Esophagus squamous epithelium (tissue), 5 donors: ENCODE measurements at regions not wholly inside any gene's neighbourhood (a gene's known extent, or its start where the extent isn't known, plus 50 kb on each side); places are given as distances from the start of the nearest gene placed in this dataset.

Source experiments
- DNase-seq: peaks from one replicate; lab custom pipeline; 2025; lab: John Stamatoyannopoulos, UW
- H3K27ac ChIP-seq, 4 donors: fragments of 200-600 bp; sonication (generic); one replicate each; pipeline ENCODE4 v1.5.1; 2016 to 2019; ENCODE audit warnings: mild to moderate bottlenecking in 1 of 4
- H3K27me3 ChIP-seq, 4 donors: fragments of 200-600 bp; sonication (generic); 1 replicate in 3 of 4; 2 replicates in 1 of 4; pipeline versions ENCODE4 v1.5.1 to v1.6.0; 2017 to 2021; ENCODE audit warnings: antibody characterized with exemption in 1 of 4
- H3K36me3 ChIP-seq, 3 donors: fragments of 200-600 bp; sonication (generic); one replicate each; pipeline ENCODE4 v1.5.1; 2016 to 2019
- H3K4me1 ChIP-seq, 3 donors: fragments of 200-600 bp; sonication (generic); one replicate each; pipeline ENCODE4 v1.5.1; 2017 to 2019
- H3K4me3 ChIP-seq, 4 donors: fragments of 200-600 bp; sonication (generic); 1 replicate in 3 of 4; 2 replicates in 1 of 4; pipeline ENCODE4 v1.5.1; 2016 to 2019; ENCODE audit warnings: mild to moderate bottlenecking in 2 of 4, moderate library complexity in 1 of 4
- H3K9me3 ChIP-seq, 3 donors: fragments of 200-600 bp; sonication (generic); one replicate each; pipeline ENCODE4 v1.5.1; 2016 to 2019
- CTCF ChIP-seq, 6 experiments: fragments of 450-650 bp in 4 of 6; fragments of 200-600 bp in 2 of 6; sonication (generic) in 2 of 6; IDR thresholded peaks; one replicate each; pipeline ENCODE4 v1.5.1; 2016 to 2019; ENCODE audit warnings: antibody characterized with exemption in 6 of 6, mild to moderate bottlenecking in 4 of 6, moderate library complexity in 4 of 6
- POLR2A ChIP-seq, 4 donors: fragments of 450-650 bp; IDR thresholded peaks; one replicate each; pipeline ENCODE4 v1.6.1; 2017; ENCODE audit warnings: antibody characterized with exemption in 4 of 4, mild to moderate bottlenecking in 4 of 4, moderate library complexity in 3 of 4
- WGBS, 2 donors: methylation state at CpG; one replicate each; pipeline ENCODE4 v1.1.5; 2018; 5-methylcytosine and 5-hydroxymethylcytosine counted together
- intact Hi-C: fragments of 100-400 bp; cut with DNase I; formaldehyde crosslinking; loops from one replicate; pipeline ENCODE4 v1.15.0; 2022
- donor health status: DM: yes; HTN: yes; CAD: no.

- 75 to 100% methylated on average over 1 of the region's 1 CpG for WGBS, 2 donors
- no peak overlapping the region for H3K4me3 ChIP-seq
Observed at GRCh38 chr5:119948162-119948561, 318.8 kb downstream of the FAM170A start.

GRCh38 chr5:119949426-119949999 is 320.2 kb downstream of the FAM170A start:
- no peaks in the 10 kb centered on the region for H3K4me1 ChIP-seq
- H3K36me3 ChIP-seq = no peaks in the 10 kb centered on the region
- no peaks in the 10 kb centered on the region for H3K27me3 ChIP-seq
- H3K4me3 ChIP-seq = no peak overlapping the region
- H3K27ac ChIP-seq = no peak overlapping the region
- intact Hi-C loops = no loop called here
- H3K9me3 ChIP-seq = no peaks in the 10 kb centered on the region
- no peak for TF ChIP-seq CTCF (IDR thresholded peaks at IDR 0.05)
- TF ChIP-seq POLR2A (IDR thresholded peaks at IDR 0.05) = no peak
- no peak for DNase-seq
- 79 to 100% methylated on average over 1 of the region's 1 CpG for WGBS, 2 donors

More at GRCh38 chr5:119948162-119948561, 318.8 kb downstream of the FAM170A start:
- no peaks in the 10 kb centered on the region for H3K36me3 ChIP-seq
- H3K27ac ChIP-seq = no peak overlapping the region
- H3K4me1 ChIP-seq = no peaks in the 10 kb centered on the region
- intact Hi-C loops = no loop called here
- no peak for DNase-seq
- H3K9me3 ChIP-seq = no peaks in the 10 kb centered on the region
- no peak for TF ChIP-seq POLR2A (IDR thresholded peaks at IDR 0.05)
- TF ChIP-seq CTCF (IDR thresholded peaks at IDR 0.05) = no peak
- no peaks in the 10 kb centered on the region for H3K27me3 ChIP-seq

GRCh38 chr5:119951330-119951934 is 322.1 kb downstream of the FAM170A start:
- Histone ChIP-seq H3K36me3 (no peaks in the 10 kb centered on the region), H3K4me1 (no peaks in the 10 kb centered on the region), H3K9me3 (no peaks in the 10 kb centered on the region), H3K4me3 (no peak overlapping the region), H3K27me3 (no peaks in the 10 kb centered on the region), H3K27ac (no peak overlapping the region)
- WGBS, 2 donors = 43 to 49% methylated on average over 4 of the region's 4 CpGs
- no peak for DNase-seq
- no peak for TF ChIP-seq CTCF (IDR thresholded peaks at IDR 0.05)
- TF ChIP-seq POLR2A (IDR thresholded peaks at IDR 0.05) = no peak
- intact Hi-C loops = no loop called here

GRCh38 chr5:119953474-119953873 is 324.1 kb downstream of the FAM170A start:
- WGBS, 2 donors = 75 to 87% methylated on average over 1 of the region's 1 CpG
- DNase-seq = no peak
- Histone ChIP-seq H3K9me3 (no peaks in the 10 kb centered on the region), H3K4me3 (no peak overlapping the region), H3K36me3 (no peaks in the 10 kb centered on the region), H3K4me1 (no peaks in the 10 kb centered on the region), H3K27me3 (no peaks in the 10 kb centered on the region), H3K27ac (no peak overlapping the region)
- no peak for TF ChIP-seq CTCF (IDR thresholded peaks at IDR 0.05)
- no peak for TF ChIP-seq POLR2A (IDR thresholded peaks at IDR 0.05)
- intact Hi-C loops = no loop called here

GRCh38 chr5:119954106-119954505 is 324.7 kb downstream of the FAM170A start:
- no peak for DNase-seq
- H3K9me3 ChIP-seq = no peaks in the 10 kb centered on the region
- no peaks in the 10 kb centered on the region for H3K36me3 ChIP-seq
- no peak overlapping the region for H3K4me3 ChIP-seq
- intact Hi-C loops = no loop called here
- H3K4me1 ChIP-seq = no peaks in the 10 kb centered on the region
- H3K27me3 ChIP-seq = no peaks in the 10 kb centered on the region
- H3K27ac ChIP-seq = no peak overlapping the region
- TF ChIP-seq CTCF (IDR thresholded peaks at IDR 0.05) = no peak
- no peak for TF ChIP-seq POLR2A (IDR thresholded peaks at IDR 0.05)
